Panc1 (cell line): ENCODE measurements at regions not wholly inside any gene's neighbourhood (a gene's known extent, or its start where the extent isn't known, plus 50 kb on each side); places are given as distances from the start of the nearest gene placed in this dataset.

ENCODE experiments used
- ATAC-seq: fragments of 200-7000 bp; cut with Tn5 transposase; 2 replicates; pipeline ENCODE4 v1.9.1; 2020; ENCODE audit warnings: mild to moderate bottlenecking, moderate library complexity
- BruUV-seq: library from RNA; stranded (reverse); fragments of 400-500 nt; replicated peaks from 2 replicates; lab custom pipeline; 2021; lab: Mats Ljungman, UMichigan
- CTCF ChIA-PET: fragments of 300-600 bp; sonication (Branson Sonifier 250); formaldehyde crosslinking; loops from one replicate; lab custom pipeline; 2022; ENCODE audit warnings: antibody characterized with exemption; lab: Charles Lee
- POLR2A ChIA-PET: fragments of 300-600 bp; sonication (Branson Sonifier 250); formaldehyde crosslinking; loops from one replicate; lab custom pipeline; 2022; ENCODE audit warnings: antibody characterized with exemption; lab: Charles Lee
- DNase-seq: peaks from one replicate; pipeline ENCODE4 v3.0.0-alpha.2; 2010; ENCODE audit warnings: low read depth, low spot score
- H3K27ac ChIP-seq: 2 replicates; pipeline ENCODE4 v1.5.1; 2011; ENCODE audit warnings: mild to moderate bottlenecking, low read length, inconsistent platforms
- H3K27me3 ChIP-seq: fragments of 200-500 bp; sonication (Bioruptor generic); 2 replicates; pipeline ENCODE4 v1.6.0; 2014; ENCODE audit warnings: low read length, inconsistent platforms; ENCODE audit not compliant: control insufficient read depth, insufficient read depth
- H3K36me3 ChIP-seq: fragments of 200-500 bp; sonication (Bioruptor generic); 2 replicates; pipeline ENCODE4 v1.5.1; 2014; ENCODE audit warnings: inconsistent platforms, mild to moderate bottlenecking, low read length, moderate library complexity; ENCODE audit not compliant: control insufficient read depth, insufficient read depth
- H3K4me1 ChIP-seq: 2 replicates; pipeline ENCODE4 v1.5.1; 2011; ENCODE audit warnings: inconsistent platforms, mild to moderate bottlenecking, low read length, moderate library complexity; ENCODE audit not compliant: control insufficient read depth, insufficient read depth
- H3K4me3 ChIP-seq, 2 experiments: 2 replicates each; pipeline ENCODE4 v1.5.1; 2011 to 2012; ENCODE audit warnings: low read depth in 2 of 2, low read length in 2 of 2, mild to moderate bottlenecking in 2 of 2, inconsistent platforms in 1 of 2, moderate library complexity in 1 of 2
- H3K9me3 ChIP-seq: fragments of 200-500 bp; sonication (Bioruptor generic); 2 replicates; pipeline ENCODE4 v1.5.1; 2014; ENCODE audit warnings: low read depth, mild to moderate bottlenecking, inconsistent platforms, low read length, moderate library complexity; ENCODE audit not compliant: control insufficient read depth, insufficient read depth
- CTCF ChIP-seq: fragments of 450-650 bp; IDR thresholded peaks from 2 replicates; pipeline ENCODE4 v1.5.1; 2017; ENCODE audit warnings: mild to moderate bottlenecking
- POLR2AphosphoS5 ChIP-seq: IDR thresholded peaks from 2 replicates; pipeline ENCODE4 v1.6.1; 2012; ENCODE audit warnings: mild to moderate bottlenecking, low read depth, low read length, moderate library complexity
- REST ChIP-seq, 2 experiments: IDR thresholded peaks; 2 replicates each; pipeline ENCODE4 v1.6.1; 2011 to 2012; ENCODE audit warnings: low read depth in 2 of 2, control low read depth in 1 of 2, low read length in 1 of 2, mild to moderate bottlenecking in 1 of 2, moderate library complexity in 1 of 2; ENCODE audit not compliant: insufficient read depth in 1 of 2
- SIN3A ChIP-seq: IDR thresholded peaks from 2 replicates; pipeline ENCODE4 v1.6.1; 2012; ENCODE audit warnings: low read depth, mild to moderate bottlenecking, low read length, moderate library complexity, borderline replicate concordance; ENCODE audit not compliant: insufficient read depth
- TCF7L2 ChIP-seq: IDR thresholded peaks from 2 replicates; pipeline ENCODE4 v1.6.1; 2011; ENCODE audit warnings: mild to moderate bottlenecking, low read depth, low read length, inconsistent platforms
- in situ Hi-C: cut with HindIII; loops from 2 replicates; pipeline ENCODE4 v1.10.0; 2016; ENCODE audit warnings: low sequenced_read_pairs, low pct_unique_long_range_greater_than_20kb
- intact Hi-C: fragments of 100-400 bp; cut with micrococcal nuclease; formaldehyde crosslinking; loops from one replicate; pipeline ENCODE4 v1.10.0; 2022; ENCODE audit not compliant: unreplicated experiment

- no peaks in the 10 kb centered on the region for H3K4me1 ChIP-seq
- H3K27me3 ChIP-seq: no peaks in the 10 kb centered on the region
- no peaks in the 10 kb centered on the region for H3K9me3 ChIP-seq
- in situ Hi-C loops (no loop called here), intact Hi-C loops (no loop called here)
- ChIA-PET POLR2A (no interaction called here), CTCF (no interaction called here)
- DNase-seq: no peak
- no peak overlapping the region for H3K27ac ChIP-seq
- TF ChIP-seq CTCF (no peak), REST (IDR thresholded peaks at IDR 0.05; ENCODE audit: insufficient read depth in 1 of 2, low read depth in 2 of 2, low read length in 1 of 2) (no peak), POLR2AphosphoS5 (no peak), TCF7L2 (no peak), SIN3A (no peak)
- no TSS peak for BruUV-seq
- no peak overlapping the region for H3K4me3 ChIP-seq
- no peak for ATAC-seq
- H3K36me3 ChIP-seq: no peaks in the 10 kb centered on the region
Observed at GRCh38 chr16:51708861-51709260, 557.8 kb upstream of the SALL1 start.

- intact Hi-C loops: no loop called here
- no TSS peak for BruUV-seq
Observed at GRCh38 chr16:51707666-51708065, 556.6 kb upstream of the SALL1 start.

More at GRCh38 chr16:51707666-51708065, 556.6 kb upstream of the SALL1 start:
- Histone ChIP-seq H3K36me3 (no peaks in the 10 kb centered on the region), H3K27me3 (no peaks in the 10 kb centered on the region), H3K9me3 (no peaks in the 10 kb centered on the region), H3K4me3 (no peak overlapping the region), H3K27ac (no peak overlapping the region), H3K4me1 (no peaks in the 10 kb centered on the region)
- ATAC-seq (no peak), DNase-seq (no peak)
- in situ Hi-C loops: no loop called here
- POLR2A ChIA-PET: no interaction called here
- CTCF ChIA-PET: no interaction called here
- TF ChIP-seq POLR2AphosphoS5: no peak
- TF ChIP-seq CTCF: no peak
- TF ChIP-seq REST (IDR thresholded peaks at IDR 0.05; ENCODE audit: insufficient read depth in 1 of 2, low read depth in 2 of 2, low read length in 1 of 2): no peak
- no peak for TF ChIP-seq TCF7L2
- no peak for TF ChIP-seq SIN3A
